Retina (tissue), 1 donor: ENCODE measurements at regions not wholly inside any gene's neighbourhood (a gene's known extent, or its start where the extent isn't known, plus 50 kb on each side); places are given as distances from the start of the nearest gene placed in this dataset.
"Not testable (repeated sequence)": the region's sequence is repeated elsewhere in the genome, so short reads cannot be mapped to it uniquely, and the experiment has no call there.

Experiments
- DNase-seq: peaks from one replicate; pipeline ENCODE4 v3.0.0-alpha.2; 2016

- DNase-seq: no peak
Measured at GRCh38 chr10:45118929-45119328, 118.2 kb downstream of the ZNF22 start.

GRCh38 chr10:45122180-45122860 is 121.6 kb downstream of the ZNF22 start:
- not testable (repeated sequence) for DNase-seq

GRCh38 chr10:45135443-45136198 is 134.9 kb downstream of the ZNF22 start:
- no peak for DNase-seq

GRCh38 chr10:45136256-45136655 is 135.5 kb downstream of the ZNF22 start:
- no peak for DNase-seq

GRCh38 chr10:45144326-45145070 is 143.8 kb downstream of the ZNF22 start:
- no peak for DNase-seq

GRCh38 chr10:45145143-45145542 is 144.4 kb downstream of the ZNF22 start:
- DNase-seq: not testable (repeated sequence)

- no peak for DNase-seq
Measured at GRCh38 chr10:45147000-45147399, 146.3 kb downstream of the ZNF22 start.

- no peak for DNase-seq
Measured at GRCh38 chr10:45150997-45151396, 150.3 kb downstream of the ZNF22 start.

- DNase-seq: no peak
Measured at GRCh38 chr10:45151467-45152214, 150.9 kb downstream of the ZNF22 start.

- no peak for DNase-seq
Measured at GRCh38 chr10:45152726-45153125, 152.0 kb downstream of the ZNF22 start.

GRCh38 chr10:45154502-45154901 is 153.8 kb downstream of the ZNF22 start:
- DNase-seq: no peak

GRCh38 chr10:45155784-45156183 is 155.1 kb downstream of the ZNF22 start:
- DNase-seq: no peak

- no peak for DNase-seq
Measured at GRCh38 chr10:45160271-45160670, 155.1 kb downstream of the OR13A1 start.

GRCh38 chr10:45163315-45163975 is 152.0 kb downstream of the OR13A1 start:
- no peak for DNase-seq

GRCh38 chr10:45175520-45176118 is 139.8 kb downstream of the OR13A1 start:
- DNase-seq: not testable (repeated sequence)

- no peak for DNase-seq
Measured at GRCh38 chr10:45179691-45180090, 135.7 kb downstream of the OR13A1 start.

- no peak for DNase-seq
Measured at GRCh38 chr10:45180507-45180906, 134.9 kb downstream of the OR13A1 start.

- no peak for DNase-seq
Measured at GRCh38 chr10:45180946-45181875, 134.2 kb downstream of the OR13A1 start.

GRCh38 chr10:45183174-45183573 is 132.2 kb downstream of the OR13A1 start:
- no peak for DNase-seq

- no peak for DNase-seq
Measured at GRCh38 chr10:45197816-45198485, 117.5 kb downstream of the OR13A1 start.
